K562 (cell line): ENCODE measurements at regions not wholly inside any gene's neighbourhood (a gene's known extent, or its start where the extent isn't known, plus 50 kb on each side); places are given as distances from the start of the nearest gene placed in this dataset.
A peak's percentile ranks its signal among the peaks of the same experiment; 100 is the strongest.
"Not testable (repeated sequence)": the region's sequence is repeated elsewhere in the genome, so short reads cannot be mapped to it uniquely, and the experiment has no call there.

ENCODE experiments used
- ATAC-seq: fragments of 200-7000 bp; cut with Tn5 transposase; 3 replicates; pipeline ENCODE4 v1.9.1; 2020; ENCODE audit warnings: moderate library complexity
- BruUV-seq: library from RNA; stranded (reverse); fragments of 400-500 nt; replicated peaks from 2 replicates; lab custom pipeline; 2021; lab: Mats Ljungman, UMichigan
- CTCF ChIA-PET: fragments of 300-600 bp; formaldehyde crosslinking; extraction: SDS; loops from one replicate; lab custom pipeline; 2021; ENCODE audit warnings: low intra/inter-chr PET ratio; lab: Yijun Ruan, JAX
- POLR2A ChIA-PET: fragments of 300-600, 350-650 bp; sonication (Branson Sonifier 250); formaldehyde crosslinking; extraction: SDS; loops from one replicate; lab custom pipeline; 2021; ENCODE audit warnings: antibody characterized with exemption, inconsistent platforms; lab: Yijun Ruan, JAX
- DNase-seq, 4 experiments: peaks; one replicate each; pipeline versions ENCODE4 v3.0.0 to v3.0.0-alpha.2; 2011 to 2018; ENCODE audit warnings: low spot score in 3 of 4, mixed read lengths in 3 of 4; ENCODE audit errors: extremely low read depth in 1 of 4
- FAIRE-seq: peaks from 2 replicates; lab custom pipeline; 2011; peaks lifted over from hg19 to GRCh38; lab: Jason Lieb, UNC
- H2AFZ ChIP-seq: 2 replicates; pipeline ENCODE4 v1.6.0; 2011; ENCODE audit warnings: low read depth, low read length, control low read depth, inconsistent platforms
- H3K27ac ChIP-seq: fragments of 200-600 bp; 3 replicates; pipeline ENCODE4 v1.8.0; 2011; ENCODE audit warnings: low read depth, mild to moderate bottlenecking, control low read depth, inconsistent platforms, low read length, moderate library complexity, mixed read lengths; ENCODE audit errors: extremely low read depth
- H3K27me3 ChIP-seq, 2 experiments: fragments of 300-600 bp in 1 of 2; 2 replicates in 1 of 2; 3 replicates in 1 of 2; pipeline versions ENCODE4 v1.6.0 to v1.8.0; 2011; ENCODE audit warnings: inconsistent platforms in 2 of 2, low read length in 2 of 2, mild to moderate bottlenecking in 1 of 2, mixed read lengths in 1 of 2, moderate library complexity in 1 of 2; ENCODE audit not compliant: control insufficient read depth in 2 of 2, insufficient read depth in 2 of 2
- H3K36me3 ChIP-seq: fragments of 300-600 bp; 3 replicates; pipeline ENCODE4 v1.8.0; 2011; ENCODE audit warnings: mild to moderate bottlenecking, low read length, inconsistent platforms; ENCODE audit not compliant: control insufficient read depth, insufficient read depth
- H3K4me1 ChIP-seq, 2 experiments: fragments of 200-600 bp in 1 of 2; replicated peaks in 1 of 2; 2 replicates in 1 of 2; 3 replicates in 1 of 2; pipeline versions ENCODE4 v1.5.1 to v1.8.0; 2011; ENCODE audit warnings: inconsistent platforms in 2 of 2, low read length in 2 of 2, mild to moderate bottlenecking in 1 of 2, mixed read lengths in 1 of 2, moderate library complexity in 1 of 2; ENCODE audit not compliant: control insufficient read depth in 2 of 2, insufficient read depth in 2 of 2
- H3K4me2 ChIP-seq: 2 replicates; pipeline ENCODE4 v1.6.1; 2011; ENCODE audit warnings: low read length, control low read depth, inconsistent platforms, mixed read lengths; ENCODE audit not compliant: insufficient read depth
- H3K4me3 ChIP-seq: fragments of 200-600 bp; sonication (generic), shearing (Covaris generic); 2 replicates; pipeline ENCODE4 v1.5.1; 2016; ENCODE audit warnings: control low read depth, inconsistent platforms
- H3K79me2 ChIP-seq: fragments of 200-600 bp; 3 replicates; pipeline ENCODE4 v1.8.0; 2011; ENCODE audit warnings: low read length, inconsistent platforms; ENCODE audit not compliant: control insufficient read depth, insufficient read depth
- H3K9ac ChIP-seq, 2 experiments: 2 replicates each; pipeline versions ENCODE4 v1.6.0 to v1.6.1; 2011; ENCODE audit warnings: low read depth in 2 of 2, low read length in 2 of 2, control low read depth in 1 of 2, inconsistent platforms in 1 of 2, mild to moderate bottlenecking in 1 of 2, mixed read lengths in 1 of 2; ENCODE audit not compliant: insufficient read depth in 1 of 2
- H3K9me1 ChIP-seq: one replicate; pipeline ENCODE4 v1.6.0; 2011; ENCODE audit warnings: inconsistent platforms, mild to moderate bottlenecking, low read length, moderate library complexity; ENCODE audit not compliant: control insufficient read depth, insufficient read depth
- H3K9me3 ChIP-seq: replicated peaks from 2 replicates; pipeline ENCODE4 v1.5.1; 2011; ENCODE audit warnings: low read depth, low read length, inconsistent platforms; ENCODE audit not compliant: control insufficient read depth, insufficient read depth
- H4K20me1 ChIP-seq: replicated peaks from 2 replicates; pipeline ENCODE4 v1.6.1; 2011; ENCODE audit warnings: low read length, inconsistent platforms, mixed read lengths; ENCODE audit not compliant: control insufficient read depth, insufficient read depth
- ATF1 ChIP-seq, 2 experiments: fragments of 450-650 bp in 1 of 2; IDR thresholded peaks; 2 replicates each; pipeline ENCODE4 v1.6.1; 2016; ENCODE audit warnings: missing compliant biosample characterization in 1 of 2, missing genetic modification characterization in 1 of 2
- GTF2A2 ChIP-seq: IDR thresholded peaks from 2 replicates; pipeline ENCODE4 v1.6.1; 2016; ENCODE audit warnings: mild to moderate bottlenecking, missing genetic modification characterization, missing compliant biosample characterization
- MEIS2 ChIP-seq: fragments of 450-650 bp; IDR thresholded peaks from 2 replicates; pipeline ENCODE4 v1.6.1; 2014; ENCODE audit warnings: mild to moderate bottlenecking; ENCODE audit not compliant: partially characterized antibody
- MTA3 ChIP-seq: fragments of 450-650 bp; formaldehyde crosslinking; IDR thresholded peaks from 2 replicates; pipeline ENCODE4 v1.6.1; 2017; ENCODE audit warnings: mild to moderate bottlenecking, borderline replicate concordance
- NFYB ChIP-seq: IDR thresholded peaks from 2 replicates; pipeline ENCODE4 v1.6.1; 2011; ENCODE audit warnings: mild to moderate bottlenecking, moderate library complexity; ENCODE audit not compliant: insufficient read length; ENCODE audit errors: extremely low read depth
- NRF1 ChIP-seq, 2 experiments: fragments of 450-650 bp; IDR thresholded peaks in 1 of 2; conservative IDR thresholded peaks in 1 of 2; 2 replicates each; pipeline ENCODE4 v1.6.1; 2014; ENCODE audit warnings: mild to moderate bottlenecking in 2 of 2
- POLR2A ChIP-seq: fragments of 450-650 bp; conservative IDR thresholded peaks from 2 replicates; pipeline ENCODE4 v1.6.1; 2016
- POLR2G ChIP-seq: fragments of 200-400 bp; formaldehyde crosslinking; IDR thresholded peaks from 2 replicates; pipeline ENCODE4 v1.6.1; 2017; ENCODE audit warnings: low read depth, mild to moderate bottlenecking, antibody characterized with exemption, low read length, moderate library complexity
- POLR2H ChIP-seq: IDR thresholded peaks from 2 replicates; pipeline ENCODE4 v1.6.1; 2016; ENCODE audit warnings: missing genetic modification characterization, low read depth, mild to moderate bottlenecking, control low read depth, missing compliant biosample characterization, moderate library complexity
- RBFOX2 ChIP-seq: fragments of 200-400 bp; formaldehyde crosslinking; IDR thresholded peaks from 2 replicates; pipeline ENCODE4 v1.6.1; 2017; ENCODE audit warnings: low read depth, mild to moderate bottlenecking, low read length, moderate library complexity
- WGBS: fragments of 100-300 bp; shearing (Covaris generic); methylation state at CpG from one replicate; pipeline ENCODE4 v1.1.6; 2016; ENCODE audit warnings: low coverage, mixed read lengths; ENCODE audit not compliant: insufficient coverage; ENCODE audit errors: missing lambda C conversion rate; 5-methylcytosine and 5-hydroxymethylcytosine counted together
- in situ Hi-C: fragments of 300-500 bp; cut with MboI; formaldehyde crosslinking; loops from 4 replicates; pipeline ENCODE4 v1.15.0; 2018; ENCODE audit warnings: inconsistent platforms, mixed read lengths
- intact Hi-C: fragments of 100-400 bp; cut with micrococcal nuclease; formaldehyde crosslinking; loops from 2 replicates; pipeline ENCODE4 v1.14.2; 2022

- POLR2A ChIA-PET: interaction anchor here (1.2 kb wide), 1 partner anchor 11 kb away, joined by 4 read pairs; no protein-coding TSS in a partner anchor
Observed at GRCh38 chr4:18418195-18418898, 396.8 kb upstream of the LCORL start.

GRCh38 chr4:18417651-18418050 lies 396.1 kb upstream of the LCORL start:
- 10% methylated on average over 15 of the region's 15 CpGs for WGBS
- CTCF ChIA-PET; TF ChIP-seq ATF1 (CRISPR knock-in tag; IDR thresholded peaks at IDR 0.05): not testable (repeated sequence)
- TF ChIP-seq MTA3: peak; percentile 80
- TF ChIP-seq NFYB: peak; percentile 44
- TF ChIP-seq ATF1 (tag; IDR thresholded peaks at IDR 0.05): 0 out of 2 replicates have a peak, but pooled peaks have one; percentile 28
- TF ChIP-seq POLR2H (tag): peak; percentile 37; the same call in 1 of the 2 replicates
- TF ChIP-seq RBFOX2: 0 out of 2 replicates have a peak, but pooled peaks have one; percentile 28
- TF ChIP-seq GTF2A2 (tag): 0 out of 2 replicates have a peak, but pooled peaks have one; percentile 51
- peak; percentile 16 for TF ChIP-seq MEIS2
- peak; percentile 56 for TF ChIP-seq POLR2A

More at GRCh38 chr4:18418195-18418898, 396.8 kb upstream of the LCORL start:
- peak overlapping the region; percentile 18; the same call in 1 of the 2 replicates for H3K4me3 ChIP-seq
- H3K79me2 ChIP-seq, H3K9me1 ChIP-seq, BruUV-seq, CTCF ChIA-PET, H3K9me3 ChIP-seq, in situ Hi-C loops, H3K36me3 ChIP-seq: not testable (repeated sequence)
- TF ChIP-seq POLR2G (peak; percentile 39), NRF1 (conservative IDR thresholded peaks at IDR 0.05 in 1 of 2, IDR thresholded peaks at IDR 0.05 in 1 of 2) (0 out of 4 replicates have a peak, but pooled peaks have one; percentile 11 to 12)
- TF ChIP-seq, all 486 proteins: peak for 2; not testable (repeated sequence) for 484
- intact Hi-C loops, H3K27ac ChIP-seq, H3K27me3 ChIP-seq, FAIRE-seq, H4K20me1 ChIP-seq, H3K4me2 ChIP-seq, H3K9ac ChIP-seq, H3K4me1 ChIP-seq: not testable (repeated sequence)
- DNase-seq (peak in 1 of 4 experiments; percentile 3), ATAC-seq (peak; percentile 69)
- peak overlapping the region; percentile 24; the same call in 1 of the 2 replicates for H2AFZ ChIP-seq
- 3% methylated on average over 6 of the region's 51 CpGs for WGBS

More at GRCh38 chr4:18417651-18418050, 396.1 kb upstream of the LCORL start:
- peak in 1 of 4 experiments; percentile 5 for DNase-seq
- H3K36me3 ChIP-seq, H3K79me2 ChIP-seq, H3K27me3 ChIP-seq, FAIRE-seq, H3K4me1 ChIP-seq, BruUV-seq, H3K9me1 ChIP-seq, in situ Hi-C loops, H4K20me1 ChIP-seq, intact Hi-C loops, H3K9ac ChIP-seq, H3K9me3 ChIP-seq, H3K27ac ChIP-seq, ATAC-seq: not testable (repeated sequence)
- H3K4me3 ChIP-seq: peak overlapping the region; percentile 8; the same call in 1 of the 2 replicates
- H2AFZ ChIP-seq: peak overlapping the region; percentile 55; the same call in 1 of the 2 replicates
- POLR2A ChIA-PET: interaction anchor here (0.7 to 1.3 kb wide), 2 partner anchors 10 to 35 kb away, joined by 3 to 4 read pairs; no protein-coding TSS in a partner anchor
- peak overlapping the region; percentile 32; the same call in 1 of the 2 replicates for H3K4me2 ChIP-seq
